NCI-H82 (cell line): ENCODE measurements at regions not wholly inside any gene's neighbourhood (a gene's known extent, or its start where the extent isn't known, plus 50 kb on each side); places are given as distances from the start of the nearest gene placed in this dataset.
"Not testable (repeated sequence)": the region's sequence is repeated elsewhere in the genome, so short reads cannot be mapped to it uniquely, and the experiment has no call there.

Source experiments
- DNase-seq: peaks from one replicate; lab custom pipeline; 2025; lab: John Stamatoyannopoulos, UW

DNA sequence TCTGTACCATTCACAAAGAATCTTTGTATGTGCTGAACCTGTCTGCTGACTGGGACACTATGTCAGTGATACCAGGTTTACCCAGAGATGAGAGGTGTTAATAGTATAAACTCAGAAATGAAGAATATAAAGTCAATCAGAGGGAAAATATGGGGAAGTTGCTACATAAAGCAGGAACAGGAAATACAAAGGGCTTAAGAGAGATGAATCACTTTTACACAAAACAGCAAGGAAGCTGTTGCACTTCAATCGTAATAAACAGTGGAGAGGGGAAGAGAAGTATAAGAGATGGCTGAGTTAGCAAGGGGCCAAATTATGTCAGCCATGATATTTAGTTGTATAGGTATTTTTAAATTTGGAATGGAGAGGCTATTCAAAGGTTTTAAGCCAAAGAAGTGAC lies 890.2 kb upstream of the NCAM2 start:
- DNase-seq: no peak

DNA sequence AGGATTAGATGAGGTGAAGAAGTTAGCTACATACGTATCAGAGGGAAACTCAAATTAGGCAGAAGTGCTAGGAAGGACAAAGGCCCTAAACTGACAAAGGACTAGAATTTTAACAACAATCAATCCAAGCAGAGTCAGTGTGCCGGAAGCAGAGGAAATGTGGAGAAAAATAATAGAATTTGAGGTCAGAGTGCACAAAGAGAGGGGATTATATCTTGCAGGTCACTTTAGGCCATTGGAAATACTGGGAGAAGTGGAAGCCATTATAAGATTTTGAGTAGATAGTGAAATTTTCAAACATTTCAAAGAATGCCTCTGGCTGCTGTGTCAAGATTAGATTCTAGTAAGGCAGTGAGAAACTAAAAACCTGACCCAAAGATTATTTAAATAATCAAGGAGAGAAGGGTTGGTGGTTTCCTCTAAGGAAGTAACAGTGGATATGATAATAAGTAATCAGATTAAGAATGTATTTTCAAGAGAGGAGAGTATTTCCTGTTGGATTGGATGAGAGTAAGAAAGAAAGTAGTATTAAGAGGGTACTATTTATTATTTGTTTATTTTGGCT lies 889.2 kb upstream of the NCAM2 start:
- no peak for DNase-seq

DNA sequence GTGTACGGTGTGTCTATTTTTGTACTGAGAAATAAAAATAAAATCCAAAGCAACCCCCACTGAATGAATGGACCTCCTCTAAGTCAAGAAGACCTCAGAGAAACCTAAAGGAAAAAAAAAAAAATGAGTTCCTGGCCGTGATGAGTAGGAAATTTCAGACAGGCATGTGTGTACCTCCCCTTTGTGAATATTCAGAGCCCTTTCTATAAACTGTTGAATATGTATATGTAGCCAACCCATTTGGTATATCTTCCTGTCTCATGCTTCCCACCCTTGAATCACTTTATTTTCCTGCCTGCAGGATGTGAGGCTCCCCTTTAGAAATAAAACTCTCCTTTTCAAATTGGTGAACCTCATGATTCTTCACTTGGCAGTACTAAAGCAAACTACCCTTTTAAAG lies 887.8 kb upstream of the NCAM2 start:
- DNase-seq: no peak

DNA sequence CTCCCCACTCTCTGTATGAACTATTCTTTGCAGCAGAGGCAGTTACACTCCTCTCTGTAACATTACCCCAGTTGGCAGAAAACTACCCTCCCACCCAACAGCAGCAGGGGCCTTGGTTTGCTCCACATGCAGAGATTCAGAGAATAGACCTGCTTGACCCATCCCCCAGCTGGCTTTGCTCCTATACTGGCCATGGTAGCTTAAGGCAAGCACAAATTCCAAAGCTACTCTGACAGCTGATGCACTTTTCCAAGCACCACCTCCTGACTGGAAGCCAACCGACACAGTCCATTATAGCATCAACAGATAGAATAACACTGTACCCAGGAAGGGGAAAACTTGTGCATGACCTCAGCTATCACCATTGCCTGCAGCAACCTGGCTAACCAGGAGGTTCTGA lies 846.5 kb upstream of the NCAM2 start:
- DNase-seq: no peak

DNA sequence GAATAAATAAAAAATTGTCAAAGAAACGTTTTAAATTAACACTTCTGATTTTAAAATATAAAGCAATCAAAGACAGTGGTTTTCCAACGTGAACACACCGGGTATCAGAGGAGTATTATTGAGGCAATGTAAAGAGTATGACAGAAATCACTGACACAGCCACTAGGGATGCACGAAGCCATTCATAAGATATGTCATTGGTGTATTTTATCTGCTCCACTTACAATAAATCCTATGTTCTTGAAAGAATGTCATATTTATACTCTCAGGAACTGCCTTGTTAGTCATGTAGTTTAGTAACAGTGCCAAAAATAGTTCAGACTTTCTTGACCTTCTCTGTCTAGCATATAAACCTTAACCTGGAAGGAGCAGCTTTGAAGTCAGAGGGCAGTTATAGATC lies 835.0 kb upstream of the NCAM2 start:
- no peak for DNase-seq

DNA sequence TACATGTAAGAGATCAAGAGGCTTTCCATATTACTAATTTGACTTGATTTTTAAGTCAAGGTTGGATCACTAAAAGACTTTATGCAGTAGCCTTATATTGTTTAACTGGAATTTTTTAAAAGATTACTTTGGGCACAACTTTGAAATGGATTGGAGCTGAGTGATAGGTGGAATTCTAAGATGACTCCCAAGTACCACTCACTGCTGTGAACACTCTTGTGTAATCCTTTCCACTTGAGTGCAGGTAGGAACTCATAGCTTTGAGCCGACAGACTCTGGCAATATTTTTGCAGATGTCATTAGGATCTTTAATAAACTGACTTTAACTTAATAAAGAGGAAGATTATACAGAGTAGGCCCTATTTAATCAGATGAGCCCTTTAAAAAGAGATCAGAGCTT lies 831.1 kb upstream of the NCAM2 start:
- DNase-seq: no peak

DNA sequence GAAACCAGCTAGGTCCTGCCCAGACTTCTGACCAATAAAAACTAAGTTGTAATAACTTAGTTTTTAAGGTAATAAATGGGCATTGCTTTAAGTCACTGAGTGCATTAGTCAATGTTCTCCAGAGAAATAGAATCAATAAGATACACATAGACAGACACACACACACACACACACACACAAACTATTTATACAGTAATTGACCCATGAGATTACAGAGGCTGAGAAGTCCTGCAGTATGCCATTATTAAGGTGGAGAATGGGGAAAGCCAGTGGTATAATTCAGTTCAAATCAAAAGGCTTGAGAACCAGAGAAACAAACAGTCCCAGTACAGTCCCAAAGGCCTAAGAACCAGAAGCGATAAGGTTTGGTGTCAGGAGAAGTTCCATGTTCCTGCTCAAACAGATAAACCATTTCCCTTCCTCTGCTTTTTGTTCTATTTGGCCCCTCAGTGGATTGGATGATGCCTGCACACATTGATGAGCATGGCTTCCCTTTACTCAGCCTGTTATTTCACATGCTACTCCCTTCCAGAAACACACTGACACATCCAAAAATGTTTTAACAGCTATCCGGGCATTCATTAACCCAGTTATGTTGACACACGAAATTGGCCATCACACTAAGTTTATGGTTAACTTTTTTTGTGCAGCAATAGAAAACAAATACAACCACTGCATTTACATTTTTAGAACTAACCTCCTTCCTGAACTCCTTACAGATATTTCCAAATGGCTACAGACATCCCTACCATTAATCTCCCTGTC lies 828.2 kb upstream of the NCAM2 start:
- no peak for DNase-seq

DNA sequence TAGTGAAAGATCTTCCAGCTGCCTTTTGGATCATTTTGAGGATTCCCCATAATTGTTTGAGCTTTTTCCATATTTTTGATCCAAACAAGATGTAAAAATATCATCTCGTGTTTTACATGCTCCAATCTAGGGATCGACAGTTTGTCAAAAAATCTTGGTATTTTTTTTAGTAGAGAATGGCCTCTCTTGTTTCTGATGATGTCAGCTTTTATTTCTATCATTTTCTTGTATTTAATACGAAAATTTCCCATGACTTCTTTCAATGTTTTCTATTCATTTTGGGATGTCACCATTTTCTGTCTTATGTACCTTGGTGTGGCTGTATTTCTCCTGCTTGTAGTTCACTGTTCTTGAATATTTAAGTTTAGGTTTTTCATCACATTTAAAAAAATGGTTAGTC lies 812.0 kb upstream of the NCAM2 start:
- no peak for DNase-seq

DNA sequence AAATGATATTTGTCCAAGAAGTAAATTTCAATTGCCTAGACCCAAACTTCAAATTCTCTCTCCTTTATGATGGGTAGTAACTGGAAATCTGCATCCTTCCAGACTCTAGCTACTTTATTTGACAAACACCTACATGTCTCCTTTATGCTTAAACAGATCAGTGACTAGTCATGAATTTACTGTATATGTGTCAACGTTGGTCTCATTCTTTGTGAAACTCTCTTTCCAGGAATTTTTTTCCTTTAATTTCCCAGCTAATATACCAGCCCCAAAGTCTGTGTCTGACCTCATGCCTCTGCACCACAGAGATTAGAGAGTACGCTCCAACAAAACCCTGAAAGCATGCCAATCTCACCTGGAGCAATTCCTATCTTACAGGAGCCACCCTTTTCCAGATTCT lies 811.2 kb upstream of the NCAM2 start:
- no peak for DNase-seq

DNA sequence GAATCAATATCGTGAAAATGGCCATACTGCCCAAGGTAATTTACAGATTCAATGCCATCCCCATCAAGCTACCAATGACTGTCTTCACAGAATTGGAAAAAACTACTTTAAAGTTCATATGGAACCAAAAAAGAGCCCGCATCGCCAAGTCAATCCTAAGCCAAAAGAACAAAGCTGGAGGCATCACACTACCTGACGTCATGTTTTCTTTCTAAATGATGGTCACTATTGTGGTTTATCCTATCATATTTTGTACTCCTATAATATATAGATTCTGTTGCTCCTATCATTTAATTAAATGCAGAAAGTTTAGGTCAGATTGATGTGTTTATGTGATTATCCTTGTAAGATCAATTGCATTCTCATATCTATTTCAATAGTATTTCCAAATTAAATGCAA lies 796.9 kb upstream of the NCAM2 start:
- DNase-seq: not testable (repeated sequence)

DNA sequence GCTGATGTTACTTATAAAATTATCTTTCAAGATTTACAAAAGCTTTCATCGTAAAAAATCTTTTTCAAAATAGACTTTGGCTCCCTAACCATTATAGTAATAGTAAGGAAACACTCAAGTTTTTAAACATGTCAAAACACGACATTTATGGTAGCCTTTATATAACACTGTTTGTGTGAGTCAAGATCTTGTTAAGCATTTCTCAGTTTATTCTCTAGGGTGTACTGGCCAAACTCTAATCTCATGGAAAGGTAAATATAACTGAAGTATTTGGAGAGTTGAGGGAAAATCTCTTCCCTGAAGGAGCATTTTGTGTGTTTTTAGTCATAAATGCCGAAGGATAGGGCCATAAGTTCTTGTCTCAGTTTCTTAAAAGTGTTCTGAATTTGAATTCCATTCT lies 790.9 kb upstream of the NCAM2 start:
- DNase-seq: no peak

DNA sequence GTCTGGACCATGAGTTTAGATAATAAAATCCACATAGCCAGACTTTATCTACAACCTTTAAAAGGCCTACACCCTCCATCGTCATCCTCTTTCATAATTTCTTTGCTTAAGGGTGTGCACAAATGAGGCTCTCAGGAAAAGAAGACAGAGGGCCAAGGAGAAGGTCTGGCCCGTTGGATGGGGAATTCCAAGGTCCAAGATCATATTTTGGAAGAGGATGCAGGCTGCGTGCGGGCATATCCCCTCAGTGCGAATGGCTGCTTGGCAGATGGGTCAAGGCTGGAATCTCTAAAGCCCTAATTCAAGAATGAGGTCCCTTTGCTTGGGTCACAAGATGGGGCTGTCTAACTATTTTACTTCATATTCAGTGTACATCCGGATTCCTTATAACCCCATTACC lies 782.2 kb upstream of the NCAM2 start:
- no peak for DNase-seq

DNA sequence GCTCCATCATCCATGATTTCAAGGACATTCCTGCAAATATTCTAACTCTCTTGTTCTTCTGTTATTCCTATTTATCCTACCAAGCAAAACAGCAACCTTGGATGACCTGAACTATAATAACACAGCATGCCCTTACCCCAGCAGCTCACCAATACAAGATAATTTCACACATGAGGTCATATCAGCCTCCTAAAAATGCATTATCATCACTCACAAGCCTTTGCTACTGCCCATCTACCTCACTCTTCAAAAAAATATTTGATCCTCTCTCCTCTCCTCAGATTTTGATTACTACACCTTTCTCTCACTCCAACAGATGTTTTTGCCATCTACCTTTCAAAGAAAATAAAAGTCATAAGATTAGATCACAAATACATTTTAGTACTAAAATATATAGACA lies 777.6 kb upstream of the NCAM2 start:
- DNase-seq: no peak

DNA sequence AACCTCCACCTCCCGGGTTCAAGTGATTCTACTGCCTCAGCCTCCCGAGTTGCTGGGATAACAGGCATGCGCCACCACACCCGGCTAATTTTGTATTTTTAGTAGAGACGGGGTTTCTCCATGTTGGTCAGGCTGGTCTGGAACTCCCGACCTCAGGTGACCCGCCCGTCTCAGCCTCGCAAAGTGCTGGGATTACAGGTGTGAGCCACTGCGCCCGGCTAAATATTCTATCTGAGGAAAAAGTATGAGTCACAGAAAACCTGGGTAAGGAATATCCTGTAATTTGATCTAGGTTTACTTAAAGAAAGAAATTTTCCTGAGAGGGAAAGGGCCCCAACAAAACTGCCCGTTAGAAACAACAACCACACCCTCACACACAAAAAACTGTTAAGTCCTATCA lies 776.2 kb upstream of the NCAM2 start:
- not testable (repeated sequence) for DNase-seq

DNA sequence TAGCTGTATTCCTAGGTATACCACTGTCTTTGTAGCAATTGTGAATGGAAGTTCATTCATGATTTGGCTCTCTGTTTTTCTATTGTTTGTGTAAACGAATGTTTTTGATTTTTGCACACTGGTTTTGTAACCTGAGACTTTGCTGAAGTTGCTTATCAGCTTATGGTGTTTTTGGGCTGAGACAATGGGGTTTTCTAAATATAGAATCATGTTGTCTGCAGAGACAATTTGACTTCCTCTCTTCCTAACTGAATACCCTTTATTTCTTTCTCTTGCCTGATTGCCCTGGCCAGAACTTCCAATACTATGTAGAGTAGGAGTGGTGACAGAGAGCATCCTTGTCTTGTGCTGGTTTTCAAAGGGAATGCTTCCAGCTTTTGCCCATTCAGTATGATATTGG lies 761.6 kb upstream of the NCAM2 start:
- not testable (repeated sequence) for DNase-seq

DNA sequence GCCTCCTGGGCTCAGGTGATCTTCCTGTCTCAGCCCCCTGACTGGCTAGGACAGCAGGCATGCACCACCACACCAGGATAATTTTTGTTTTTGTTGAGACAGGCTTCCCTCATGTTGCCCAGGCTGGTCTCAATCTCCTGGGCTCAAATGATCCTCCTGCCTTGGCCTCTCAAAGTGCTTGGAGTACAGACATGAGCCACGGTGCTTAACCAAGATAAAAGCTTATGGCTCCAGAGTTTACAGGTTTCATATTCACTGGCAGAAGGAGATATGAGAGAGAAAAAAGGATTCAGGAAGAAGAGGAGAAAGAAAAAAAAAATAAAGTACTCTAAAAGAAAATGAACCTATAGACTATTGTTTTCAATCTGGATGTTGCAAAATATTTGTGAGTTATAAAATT lies 748.8 kb upstream of the NCAM2 start:
- no peak for DNase-seq

DNA sequence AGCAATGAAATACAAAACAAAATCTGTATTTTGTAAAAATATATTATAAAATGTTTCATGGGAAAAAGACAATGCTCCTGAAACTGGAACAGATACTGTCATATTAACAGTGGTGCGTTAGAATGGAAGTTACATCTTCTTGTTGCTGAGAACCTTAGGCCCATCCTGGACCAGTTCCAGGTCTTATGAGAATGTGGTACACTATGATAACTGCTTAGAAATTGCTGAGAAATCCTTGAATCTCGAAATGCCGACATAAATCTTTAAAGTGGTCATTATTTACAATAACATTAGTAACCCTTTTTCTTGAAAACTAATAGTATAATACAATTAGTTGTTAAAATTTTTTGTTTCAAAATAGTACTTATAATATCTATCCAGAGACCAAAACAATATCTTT lies 747.9 kb upstream of the NCAM2 start:
- no peak for DNase-seq

DNA sequence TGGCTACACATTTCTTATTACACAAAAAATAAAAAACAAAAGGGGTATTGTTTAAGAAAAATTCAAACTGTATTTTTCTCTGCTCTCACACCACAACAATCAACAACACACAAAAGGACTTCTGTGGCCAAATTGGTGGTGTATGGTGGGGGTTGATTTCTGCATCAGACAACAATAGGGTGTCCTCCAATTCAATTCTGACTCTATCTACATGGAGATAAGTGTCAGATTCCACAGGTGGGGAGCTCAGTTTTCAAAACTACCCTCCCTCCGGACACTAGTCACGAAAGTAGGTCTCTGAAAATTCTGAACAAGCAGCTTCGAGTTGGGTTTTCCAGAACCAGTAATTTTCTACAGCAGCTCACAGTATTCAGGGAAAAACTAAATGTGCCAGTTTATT lies 744.9 kb upstream of the NCAM2 start:
- no peak for DNase-seq

DNA sequence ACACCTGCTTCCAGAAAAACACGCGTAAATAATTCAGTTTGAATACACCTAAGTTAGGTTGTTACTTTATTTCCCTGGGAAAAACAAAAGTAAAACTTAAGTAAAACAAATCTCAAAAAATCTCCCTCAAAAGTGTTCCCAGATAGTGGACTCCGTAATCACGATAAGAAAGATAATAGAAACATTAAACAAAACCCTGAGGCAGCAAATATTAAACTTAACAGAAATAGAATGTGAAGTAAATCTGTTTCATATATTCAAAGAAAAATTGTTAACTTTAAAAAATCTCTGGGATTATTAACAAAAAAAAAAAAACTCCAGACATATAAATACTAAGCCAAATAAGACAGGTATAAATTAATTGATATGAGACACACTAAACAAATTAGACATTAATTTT lies 743.2 kb upstream of the NCAM2 start:
- no peak for DNase-seq

DNA sequence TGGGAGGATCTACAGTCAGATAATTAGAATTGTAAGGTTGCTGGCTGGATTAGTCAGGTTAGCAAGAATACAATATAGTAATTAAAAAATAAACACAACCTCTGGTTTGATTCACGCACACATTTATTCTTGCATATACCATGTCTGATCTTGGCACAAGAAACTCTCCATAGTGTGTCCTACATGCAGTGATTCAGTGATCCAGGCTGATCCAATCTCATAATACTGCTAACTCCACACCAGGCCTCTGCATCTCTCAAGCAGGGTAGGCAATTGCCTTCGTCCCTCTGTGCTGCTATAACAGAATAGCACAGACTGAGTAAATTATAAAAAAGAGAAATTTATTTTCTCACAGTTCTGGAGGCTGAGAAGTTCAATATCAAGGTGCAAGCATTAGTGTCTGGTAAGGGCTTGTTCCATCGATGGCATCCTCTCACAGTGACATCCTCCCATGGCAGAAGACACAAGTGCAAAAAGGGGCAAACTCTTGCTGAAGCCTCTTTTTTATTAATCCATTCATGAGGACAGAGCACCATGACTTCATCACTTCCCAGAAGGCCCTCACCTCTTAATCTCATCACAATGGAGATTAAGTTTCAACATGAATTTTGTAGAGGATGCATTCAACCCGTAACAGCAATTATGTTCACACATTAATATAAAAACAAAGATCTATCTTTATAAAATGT lies 741.0 kb upstream of the NCAM2 start:
- peak; percentile 13 for DNase-seq

DNA sequence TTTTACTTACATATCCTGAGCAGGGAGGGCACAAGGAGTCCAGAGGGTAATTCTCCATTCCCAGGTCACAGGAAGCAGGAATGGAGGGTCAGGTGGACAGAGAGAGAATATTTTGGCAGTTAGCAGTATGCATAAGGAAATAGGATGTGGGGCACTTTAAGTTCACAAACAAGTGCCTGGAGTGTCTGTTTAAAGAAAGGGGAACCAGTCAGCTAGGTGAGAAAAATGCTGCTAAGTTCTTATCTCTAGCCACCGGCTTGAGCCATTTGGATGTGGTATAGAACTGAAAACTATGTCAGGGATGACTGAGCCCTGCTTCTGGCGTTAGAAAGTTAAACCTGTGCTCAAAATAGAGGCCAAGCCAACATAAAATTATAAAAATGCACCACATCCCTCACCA lies 739.7 kb upstream of the NCAM2 start:
- DNase-seq: no peak

DNA sequence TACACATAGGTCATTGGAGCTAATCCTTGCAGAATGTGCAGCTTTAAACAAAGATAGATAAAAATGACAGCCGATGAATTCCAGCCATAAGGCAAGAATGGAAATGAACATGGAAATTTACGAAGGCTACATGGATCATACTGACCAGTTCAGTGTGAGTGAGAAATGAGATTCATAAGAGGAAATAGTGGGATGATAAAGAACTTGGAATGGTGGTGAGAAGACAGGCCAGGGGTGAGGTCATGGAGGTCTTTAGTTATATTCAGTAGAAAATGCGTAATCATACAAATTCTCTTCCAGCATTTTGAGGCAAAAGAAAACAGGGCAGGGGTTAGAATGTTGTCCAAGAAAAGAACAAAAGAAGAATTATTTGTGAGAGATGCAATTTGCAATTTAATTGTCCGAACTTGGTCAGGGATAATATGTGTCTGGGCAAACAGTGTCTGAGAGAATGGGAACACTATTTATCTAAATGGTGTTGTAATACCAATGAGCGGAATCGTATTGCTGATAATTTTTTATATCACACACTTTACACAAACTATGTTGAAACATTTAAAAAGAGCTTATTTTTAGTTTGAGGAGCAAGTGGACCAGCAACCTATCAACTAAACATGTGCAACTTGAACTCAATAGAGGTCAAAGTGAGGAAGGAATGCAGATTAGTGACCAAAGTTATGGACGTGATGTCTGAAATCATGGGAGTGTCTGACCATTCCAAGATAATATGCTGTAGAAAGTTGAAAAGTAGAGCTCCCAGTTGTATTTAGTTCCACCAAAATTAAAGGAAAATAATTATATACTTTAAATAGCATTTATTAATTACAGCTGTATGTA lies 739.0 kb upstream of the NCAM2 start:
- DNase-seq: no peak

DNA sequence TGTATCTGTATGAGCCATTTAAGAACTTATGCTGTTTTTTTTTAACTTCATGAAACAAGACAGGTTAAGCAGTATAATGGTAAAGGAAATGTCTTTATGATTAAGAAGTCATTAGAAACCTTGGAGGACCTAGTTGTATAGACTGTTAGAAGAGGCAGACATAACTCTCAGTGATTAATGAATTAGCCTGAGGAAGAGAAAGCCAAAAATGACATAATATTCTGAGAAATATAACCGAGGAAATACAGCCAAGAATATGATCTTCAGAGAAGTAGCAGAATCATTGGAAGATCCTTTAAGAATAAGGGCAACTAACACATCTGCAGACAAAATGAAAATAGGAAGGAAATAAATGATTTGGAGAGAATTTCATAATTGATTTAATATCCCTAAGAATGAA lies 738.1 kb upstream of the NCAM2 start:
- no peak for DNase-seq
